ENCODE measurements at regions not wholly inside any gene's neighbourhood (a gene's known extent, or its start where the extent isn't known, plus 50 kb on each side); places are given as distances from the start of the nearest gene placed in this dataset.

- no peak overlapping the region for H3K4me3 ChIP-seq
- intact Hi-C loops (cut with DNase I; ENCODE audit: low total_unique reads) (no loop called here), in situ Hi-C loops (cut with MboI; ENCODE audit: low sequenced_read_pairs in 4 of 4) (no loop called here)
- no peak for TF ChIP-seq CTCF (IDR thresholded peaks at IDR 0.05 in 4 of 5, conservative IDR thresholded peaks at IDR 0.05 in 1 of 5)
- TF ChIP-seq POLR2A (IDR thresholded peaks at IDR 0.05): no peak
- H3K36me3 ChIP-seq: no peaks in the 10 kb centered on the region
- H3K4me1 ChIP-seq: no peaks in the 10 kb centered on the region
- H3K27ac ChIP-seq: no peak overlapping the region
- no peaks in the 10 kb centered on the region for H3K27me3 ChIP-seq
- no peaks in the 10 kb centered on the region for H3K9me3 ChIP-seq
- no peak for DNase-seq
- ATAC-seq: no peak
Observed at GRCh38 chr5:174271316-174271715, 225.8 kb downstream of the NSG2 start.

GRCh38 chr5:174272671-174273070 lies 227.2 kb downstream of the NSG2 start:
- H3K27me3 ChIP-seq: no peaks in the 10 kb centered on the region
- H3K9me3 ChIP-seq: no peaks in the 10 kb centered on the region
- TF ChIP-seq CTCF (IDR thresholded peaks at IDR 0.05 in 4 of 5, conservative IDR thresholded peaks at IDR 0.05 in 1 of 5): no peak
- TF ChIP-seq POLR2A (IDR thresholded peaks at IDR 0.05): no peak
- DNase-seq (no peak), ATAC-seq (no peak)
- in situ Hi-C loops (cut with MboI; ENCODE audit: low sequenced_read_pairs in 4 of 4): no loop called here
- intact Hi-C loops (cut with DNase I; ENCODE audit: low total_unique reads): no loop called here
- H3K4me1 ChIP-seq: no peaks in the 10 kb centered on the region
- H3K4me3 ChIP-seq: no peak overlapping the region
- no peak overlapping the region for H3K27ac ChIP-seq
- no peaks in the 10 kb centered on the region for H3K36me3 ChIP-seq

GRCh38 chr5:174273325-174273724 lies 227.8 kb downstream of the NSG2 start:
- ATAC-seq: no peak
- TF ChIP-seq CTCF (IDR thresholded peaks at IDR 0.05 in 4 of 5, conservative IDR thresholded peaks at IDR 0.05 in 1 of 5) (no peak), POLR2A (IDR thresholded peaks at IDR 0.05) (no peak)

DNA sequence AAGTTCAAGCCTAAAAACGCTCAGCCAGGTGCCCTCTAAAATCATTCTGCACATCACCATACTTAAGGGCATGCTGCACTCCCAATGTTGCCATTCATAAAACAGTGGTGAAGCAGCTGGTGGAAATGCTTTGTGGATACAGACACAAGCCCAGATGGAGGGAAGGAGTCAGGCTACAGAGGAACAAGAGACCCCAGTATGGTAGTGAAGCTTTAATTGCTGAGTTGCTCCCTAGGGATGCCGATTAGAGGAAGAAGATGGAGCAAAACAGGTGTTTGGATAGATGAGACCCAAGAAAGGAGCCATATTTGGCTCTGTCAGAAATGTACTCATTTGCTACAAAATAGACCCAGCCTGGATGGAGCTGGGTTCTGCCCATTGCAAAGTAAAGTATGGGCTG lies 230.5 kb downstream of the NSG2 start:
- DNase-seq (no peak), ATAC-seq (no peak)
- H3K9me3 ChIP-seq: no peaks in the 10 kb centered on the region
- in situ Hi-C loops (cut with MboI; ENCODE audit: low sequenced_read_pairs in 4 of 4): no loop called here
- H3K36me3 ChIP-seq: no peaks in the 10 kb centered on the region
- H3K4me3 ChIP-seq: no peak overlapping the region
- TF ChIP-seq CTCF (IDR thresholded peaks at IDR 0.05 in 4 of 5, conservative IDR thresholded peaks at IDR 0.05 in 1 of 5) (no peak), POLR2A (IDR thresholded peaks at IDR 0.05) (no peak)
- no peaks in the 10 kb centered on the region for H3K27me3 ChIP-seq
- H3K4me1 ChIP-seq: no peaks in the 10 kb centered on the region
- intact Hi-C loops (cut with DNase I; ENCODE audit: low total_unique reads): no loop called here
- no peak overlapping the region for H3K27ac ChIP-seq

More at GRCh38 chr5:174273325-174273724, 227.8 kb downstream of the NSG2 start:
- Histone ChIP-seq H3K9me3 (no peaks in the 10 kb centered on the region), H3K27ac (no peak overlapping the region), H3K27me3 (no peaks in the 10 kb centered on the region), H3K4me3 (no peak overlapping the region), H3K36me3 (no peaks in the 10 kb centered on the region), H3K4me1 (no peaks in the 10 kb centered on the region)
- DNase-seq: no peak
- in situ Hi-C loops (cut with MboI; ENCODE audit: low sequenced_read_pairs in 4 of 4): no loop called here
- intact Hi-C loops (cut with DNase I; ENCODE audit: low total_unique reads): no loop called here

- in situ Hi-C loops (cut with MboI; ENCODE audit: low sequenced_read_pairs in 4 of 4) (no loop called here), intact Hi-C loops (cut with DNase I; ENCODE audit: low total_unique reads) (no loop called here)
- H3K36me3 ChIP-seq: no peaks in the 10 kb centered on the region
- no peak overlapping the region for H3K27ac ChIP-seq
- no peaks in the 10 kb centered on the region for H3K27me3 ChIP-seq
- no peaks in the 10 kb centered on the region for H3K9me3 ChIP-seq
- TF ChIP-seq CTCF (IDR thresholded peaks at IDR 0.05 in 4 of 5, conservative IDR thresholded peaks at IDR 0.05 in 1 of 5): no peak
- no peak for TF ChIP-seq POLR2A (IDR thresholded peaks at IDR 0.05)
- no peaks in the 10 kb centered on the region for H3K4me1 ChIP-seq
- DNase-seq (no peak), ATAC-seq (no peak)
- no peak overlapping the region for H3K4me3 ChIP-seq
Observed at GRCh38 chr5:174281089-174281760, 235.7 kb downstream of the NSG2 start.

Data from gastrocnemius medialis (tissue), 4 donors.